RWPE2 (cell line): ENCODE measurements at regions not wholly inside any gene's neighbourhood (a gene's known extent, or its start where the extent isn't known, plus 50 kb on each side); places are given as distances from the start of the nearest gene placed in this dataset.

Source experiments
- ATAC-seq: fragments of 200-7000 bp; cut with Tn5 transposase; 3 replicates; pipeline ENCODE4 v1.9.1; 2021; ENCODE audit warnings: low read depth
- DNase-seq: peaks from one replicate; pipeline ENCODE4 v3.0.0-alpha.2; 2020; ENCODE audit warnings: low spot score
- H3K27ac ChIP-seq: fragments of 450-650 bp; 2 replicates; pipeline ENCODE4 v1.5.1; 2017; ENCODE audit warnings: mild to moderate bottlenecking; ENCODE audit not compliant: poor library complexity, severe bottlenecking
- H3K27me3 ChIP-seq: fragments of 250-450 bp; sonication (Bioruptor Pico); 2 replicates; pipeline ENCODE4 v1.5.1; 2021; ENCODE audit warnings: mild to moderate bottlenecking, moderate library complexity; ENCODE audit not compliant: insufficient read depth, poor library complexity, severe bottlenecking
- H3K36me3 ChIP-seq: fragments of 250-450 bp; sonication (Bioruptor Pico); 2 replicates; pipeline ENCODE4 v1.5.1; 2020; ENCODE audit warnings: low read depth, mild to moderate bottlenecking, moderate library complexity
- H3K4me1 ChIP-seq: fragments of 250-450 bp; sonication (Bioruptor Pico); 2 replicates; pipeline ENCODE4 v1.5.1; 2021; ENCODE audit warnings: mild to moderate bottlenecking, moderate library complexity; ENCODE audit not compliant: insufficient read depth, poor library complexity, severe bottlenecking
- H3K4me3 ChIP-seq: fragments of 250-450 bp; sonication (Bioruptor Pico); 2 replicates; pipeline ENCODE4 v1.5.1; 2021; ENCODE audit warnings: mild to moderate bottlenecking, moderate library complexity; ENCODE audit not compliant: severe bottlenecking
- H3K9me3 ChIP-seq: fragments of 250-450 bp; sonication (Bioruptor Pico); 2 replicates; pipeline ENCODE4 v1.5.1; 2021; ENCODE audit warnings: mild to moderate bottlenecking, moderate library complexity; ENCODE audit not compliant: severe bottlenecking
- TF ChIP-seq, protein P1 (sequence below): fragments of 450-650 bp; IDR thresholded peaks from one replicate; pipeline ENCODE4 v1.5.1; 2017; ENCODE audit warnings: mild to moderate bottlenecking, moderate library complexity; ENCODE audit not compliant: poor library complexity, severe bottlenecking

DNA sequence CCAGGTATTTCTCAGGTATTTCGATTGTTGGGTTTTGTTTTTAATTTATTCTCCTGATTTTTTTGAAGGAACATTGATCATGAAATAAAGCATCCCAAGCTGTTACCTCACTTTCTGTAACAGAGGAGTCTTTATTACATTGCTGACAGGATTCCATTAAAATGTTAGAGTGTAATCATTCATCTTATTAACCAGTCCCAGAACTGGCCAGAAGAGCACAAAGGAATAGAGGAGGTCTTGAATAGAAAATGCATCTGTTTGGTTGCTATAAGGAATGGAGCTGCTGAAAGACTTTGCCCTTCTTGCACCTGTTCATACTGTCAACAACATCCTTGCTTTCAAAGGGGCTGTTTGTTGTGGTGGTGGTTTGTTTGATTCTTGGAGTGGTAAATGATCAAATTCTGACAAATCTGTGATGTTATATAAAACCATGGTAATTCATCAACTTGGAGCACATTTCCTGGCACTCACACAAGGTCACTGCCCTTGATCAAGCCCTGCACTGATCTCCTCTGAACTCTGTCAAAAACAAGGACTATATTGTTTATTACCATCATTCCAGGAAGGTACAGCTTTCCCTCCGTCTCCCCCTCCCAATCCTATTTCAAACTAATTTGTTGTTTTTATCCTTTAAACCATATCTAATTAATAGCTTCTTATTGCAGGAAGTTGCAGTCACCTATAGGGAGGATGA is 215.8 kb downstream of the PCDH19 start:
- H3K9me3 ChIP-seq: no peaks in the 10 kb centered on the region
- no peaks in the 10 kb centered on the region for H3K27me3 ChIP-seq
- H3K4me1 ChIP-seq: no peaks in the 10 kb centered on the region
- no peaks in the 10 kb centered on the region for H3K36me3 ChIP-seq
- DNase-seq: no peak
- ATAC-seq: no peak
- no peak overlapping the region for H3K27ac ChIP-seq
- H3K4me3 ChIP-seq: no peak overlapping the region
- TF ChIP-seq, protein P1, sequence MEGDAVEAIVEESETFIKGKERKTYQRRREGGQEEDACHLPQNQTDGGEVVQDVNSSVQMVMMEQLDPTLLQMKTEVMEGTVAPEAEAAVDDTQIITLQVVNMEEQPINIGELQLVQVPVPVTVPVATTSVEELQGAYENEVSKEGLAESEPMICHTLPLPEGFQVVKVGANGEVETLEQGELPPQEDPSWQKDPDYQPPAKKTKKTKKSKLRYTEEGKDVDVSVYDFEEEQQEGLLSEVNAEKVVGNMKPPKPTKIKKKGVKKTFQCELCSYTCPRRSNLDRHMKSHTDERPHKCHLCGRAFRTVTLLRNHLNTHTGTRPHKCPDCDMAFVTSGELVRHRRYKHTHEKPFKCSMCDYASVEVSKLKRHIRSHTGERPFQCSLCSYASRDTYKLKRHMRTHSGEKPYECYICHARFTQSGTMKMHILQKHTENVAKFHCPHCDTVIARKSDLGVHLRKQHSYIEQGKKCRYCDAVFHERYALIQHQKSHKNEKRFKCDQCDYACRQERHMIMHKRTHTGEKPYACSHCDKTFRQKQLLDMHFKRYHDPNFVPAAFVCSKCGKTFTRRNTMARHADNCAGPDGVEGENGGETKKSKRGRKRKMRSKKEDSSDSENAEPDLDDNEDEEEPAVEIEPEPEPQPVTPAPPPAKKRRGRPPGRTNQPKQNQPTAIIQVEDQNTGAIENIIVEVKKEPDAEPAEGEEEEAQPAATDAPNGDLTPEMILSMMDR: no peak
